HepG2 (cell line): ENCODE measurements at regions not wholly inside any gene's neighbourhood (a gene's known extent, or its start where the extent isn't known, plus 50 kb on each side); places are given as distances from the start of the nearest gene placed in this dataset.

Source experiments
- ATAC-seq: fragments of 200-7000 bp; cut with Tn5 transposase; 3 replicates; pipeline ENCODE4 v1.9.1; 2020; ENCODE audit warnings: mild to moderate bottlenecking, moderate library complexity
- BruUV-seq: library from RNA; stranded (reverse); fragments of 400-500 nt; replicated peaks from 2 replicates; lab custom pipeline; 2021; lab: Mats Ljungman, UMichigan
- CTCF ChIA-PET: fragments of 300-600 bp; formaldehyde crosslinking; extraction: SDS; loops from one replicate; lab custom pipeline; 2021; ENCODE audit warnings: low total read pairs, inconsistent platforms, low intra/inter-chr PET ratio; lab: Yijun Ruan, JAX
- POLR2A ChIA-PET: fragments of 350-600 bp; sonication (Branson Sonifier 250); formaldehyde crosslinking; loops from one replicate; lab custom pipeline; 2020; ENCODE audit warnings: antibody characterized with exemption, inconsistent platforms; lab: Yijun Ruan, JAX
- DNase-seq: peaks from one replicate; pipeline ENCODE4 v3.0.0-alpha.2; 2015; ENCODE audit warnings: low spot score
- FAIRE-seq: peaks from 3 replicates; lab custom pipeline; 2011; peaks lifted over from hg19 to GRCh38; lab: Jason Lieb, UNC
- H2AFZ ChIP-seq: one replicate; pipeline ENCODE4 v1.6.1; 2011; ENCODE audit warnings: low read length, inconsistent platforms
- H3K27ac ChIP-seq: fragments of 300-600 bp; 3 replicates; pipeline ENCODE4 v1.8.0; 2011; ENCODE audit warnings: mixed run types, mild to moderate bottlenecking, mixed read lengths, low read length, inconsistent platforms; ENCODE audit not compliant: insufficient read depth; ENCODE audit errors: extremely low read length
- H3K27me3 ChIP-seq, 2 experiments: fragments of 200-600 bp in 1 of 2; 2 replicates in 1 of 2; 3 replicates in 1 of 2; pipeline versions ENCODE4 v1.6.0 to v1.8.0; 2011; ENCODE audit warnings: low read length in 2 of 2, mild to moderate bottlenecking in 2 of 2, moderate library complexity in 2 of 2, inconsistent platforms in 1 of 2; ENCODE audit not compliant: insufficient read depth in 2 of 2, control insufficient read depth in 1 of 2
- H3K36me3 ChIP-seq, 2 experiments: fragments of 200-600 bp in 1 of 2; replicated peaks in 1 of 2; 2 replicates in 1 of 2; 3 replicates in 1 of 2; pipeline versions ENCODE4 v1.5.1 to v1.8.0; 2011; ENCODE audit warnings: low read length in 2 of 2, inconsistent platforms in 1 of 2; ENCODE audit not compliant: insufficient read depth in 2 of 2, control insufficient read depth in 1 of 2
- H3K4me1 ChIP-seq: 2 replicates; pipeline ENCODE4 v1.5.1; 2012; ENCODE audit warnings: low read length, inconsistent platforms; ENCODE audit not compliant: insufficient read depth
- H3K4me2 ChIP-seq: 2 replicates; pipeline ENCODE4 v1.6.0; 2011; ENCODE audit warnings: low read depth, low read length, inconsistent platforms
- H3K4me3 ChIP-seq, 3 experiments: fragments of 200-600 bp in 1 of 3; sonication (generic), shearing (Covaris generic) in 1 of 3; replicated peaks in 1 of 3; 2 replicates each; pipeline ENCODE4 v1.5.1; 2011 to 2016; ENCODE audit warnings: low read length in 3 of 3, inconsistent platforms in 2 of 3, low read depth in 2 of 3, mild to moderate bottlenecking in 2 of 3, control low read depth in 1 of 3, mixed read lengths in 1 of 3; ENCODE audit not compliant: insufficient read depth in 1 of 3
- H3K79me2 ChIP-seq: one replicate; pipeline ENCODE4 v1.6.1; 2011; ENCODE audit warnings: low read length, inconsistent platforms; ENCODE audit not compliant: insufficient read depth
- H3K9ac ChIP-seq: 2 replicates; pipeline ENCODE4 v1.6.0; 2011; ENCODE audit warnings: mild to moderate bottlenecking, low read depth, low read length, inconsistent platforms; ENCODE audit not compliant: insufficient read depth
- H3K9me3 ChIP-seq: 2 replicates; pipeline ENCODE4 v1.5.1; 2012; ENCODE audit warnings: mild to moderate bottlenecking, low read length
- H4K20me1 ChIP-seq: 2 replicates; pipeline ENCODE4 v1.6.0; 2011; ENCODE audit warnings: inconsistent platforms, mild to moderate bottlenecking, low read length, moderate library complexity; ENCODE audit not compliant: insufficient read depth
- ATF2 ChIP-seq: sonication (generic); formaldehyde crosslinking; IDR thresholded peaks from 2 replicates; pipeline ENCODE4 v1.4.0; 2020; ENCODE audit warnings: missing genetic modification reagents
- GFI1 ChIP-seq: sonication (generic); formaldehyde crosslinking; IDR thresholded peaks from 2 replicates; pipeline ENCODE4 v1.5.0; 2020; ENCODE audit warnings: missing genetic modification reagents, mild to moderate bottlenecking, borderline replicate concordance
- HMG20A ChIP-seq: IDR thresholded peaks from 2 replicates; pipeline ENCODE4 v1.6.1; 2016; ENCODE audit warnings: borderline replicate concordance
- ISL2 ChIP-seq: sonication (generic); formaldehyde crosslinking; IDR thresholded peaks from 2 replicates; pipeline ENCODE4 v1.5.0; 2020; ENCODE audit warnings: missing genetic modification reagents
- JDP2 ChIP-seq: sonication (generic); formaldehyde crosslinking; IDR thresholded peaks from 2 replicates; pipeline ENCODE4 v1.8.1; 2022; ENCODE audit warnings: missing genetic modification reagents, borderline replicate concordance
- MAZ ChIP-seq, 2 experiments: sonication (generic) in 1 of 2; formaldehyde crosslinking in 1 of 2; IDR thresholded peaks; 2 replicates each; pipeline versions ENCODE4 v1.5.0 to v1.6.1; 2012 to 2020; ENCODE audit warnings: low read depth in 2 of 2, mild to moderate bottlenecking in 2 of 2, borderline replicate concordance in 1 of 2, improper control_type of control experiment in 1 of 2, low read length in 1 of 2, missing genetic modification reagents in 1 of 2, moderate library complexity in 1 of 2
- NONO ChIP-seq, 2 experiments: fragments of 450-650 bp in 1 of 2; sonication (generic) in 1 of 2; formaldehyde crosslinking in 1 of 2; IDR thresholded peaks in 1 of 2; conservative IDR thresholded peaks in 1 of 2; 2 replicates each; pipeline versions ENCODE4 v1.6.1 to v1.8.0; 2017 to 2022; ENCODE audit warnings: mild to moderate bottlenecking in 1 of 2, missing genetic modification reagents in 1 of 2, moderate library complexity in 1 of 2
- NR2C2 ChIP-seq: sonication (generic); formaldehyde crosslinking; IDR thresholded peaks from 2 replicates; pipeline ENCODE4 v1.4.0; 2020; ENCODE audit warnings: missing genetic modification reagents, mild to moderate bottlenecking, moderate library complexity, borderline replicate concordance
- SOX6 ChIP-seq, 2 experiments: fragments of 450-650 bp in 1 of 2; sonication (generic) in 1 of 2; formaldehyde crosslinking in 1 of 2; IDR thresholded peaks; 2 replicates each; pipeline versions ENCODE4 v1.4.0 to v1.6.1; 2017 to 2020; ENCODE audit warnings: antibody characterized with exemption in 1 of 2, mild to moderate bottlenecking in 1 of 2, missing genetic modification reagents in 1 of 2
- STAT5B ChIP-seq: sonication (generic); formaldehyde crosslinking; IDR thresholded peaks from 2 replicates; pipeline ENCODE4 v1.4.0; 2020; ENCODE audit warnings: missing genetic modification reagents
- THYN1 ChIP-seq: sonication (generic); formaldehyde crosslinking; IDR thresholded peaks from 2 replicates; pipeline ENCODE4 v1.8.1; 2023; ENCODE audit warnings: low read depth, mild to moderate bottlenecking, moderate library complexity, missing genetic modification reagents, borderline replicate concordance
- TP53 ChIP-seq: sonication (generic); formaldehyde crosslinking; conservative IDR thresholded peaks from 2 replicates; pipeline ENCODE4 v1.4.0; 2020; ENCODE audit warnings: missing genetic modification reagents
- ZNF136 ChIP-seq: sonication (generic); formaldehyde crosslinking; IDR thresholded peaks from 2 replicates; pipeline ENCODE4 v1.8.1; 2022; ENCODE audit warnings: low read depth, mild to moderate bottlenecking, moderate library complexity, missing genetic modification reagents
- ZNF562 ChIP-seq: sonication (generic); formaldehyde crosslinking; IDR thresholded peaks from 2 replicates; pipeline ENCODE4 v1.8.0; 2022; ENCODE audit warnings: missing genetic modification reagents, borderline replicate concordance
- ZNF563 ChIP-seq: sonication (generic); formaldehyde crosslinking; IDR thresholded peaks from 2 replicates; pipeline ENCODE4 v1.8.0; 2022; ENCODE audit warnings: mild to moderate bottlenecking, moderate library complexity, missing genetic modification reagents
- ZNF569 ChIP-seq: sonication (generic); formaldehyde crosslinking; IDR thresholded peaks from 2 replicates; pipeline ENCODE4 v1.5.0; 2020; ENCODE audit warnings: mild to moderate bottlenecking, missing genetic modification reagents, moderate library complexity, borderline replicate concordance
- ZNF75D ChIP-seq: sonication (generic); formaldehyde crosslinking; IDR thresholded peaks from 2 replicates; pipeline ENCODE4 v1.8.1; 2023; ENCODE audit warnings: missing genetic modification reagents, mild to moderate bottlenecking, borderline replicate concordance
- ZNF792 ChIP-seq: IDR thresholded peaks from 2 replicates; pipeline ENCODE4 v1.6.1; 2016
- WGBS: methylation state at CpG from one replicate; pipeline ENCODE4 v1.1.6; 2017; ENCODE audit warnings: low lambda C conversion rate; 5-methylcytosine and 5-hydroxymethylcytosine counted together
- in situ Hi-C: cut with HindIII; loops from 2 replicates; pipeline ENCODE4 v1.10.0; 2017; ENCODE audit warnings: low pct_unique_long_range_greater_than_20kb; ENCODE audit not compliant: extremely low pct_ligation_motif_present
- intact Hi-C: fragments of 100-400 bp; cut with micrococcal nuclease; formaldehyde crosslinking; loops from one replicate; pipeline ENCODE4 v1.10.0; 2022; ENCODE audit not compliant: unreplicated experiment

GRCh38 chr20:39698752-39699151 lies 736.6 kb downstream of the DHX35 start:
- BruUV-seq: no TSS peak
- DNase-seq (no peak), ATAC-seq (no peak), FAIRE-seq (no peak)
- no peak for TF ChIP-seq JDP2 (CRISPR knock-in tag)
- TF ChIP-seq SOX6 (IDR thresholded peaks at IDR 0.05): no peak
- no peak for TF ChIP-seq SOX6 (CRISPR knock-in tag; IDR thresholded peaks at IDR 0.05)
- no peak for TF ChIP-seq ATF2
- no peak for TF ChIP-seq ZNF75D (CRISPR knock-in tag)
- TF ChIP-seq ZNF792 (CRISPR knock-in tag): no peak
- ChIA-PET POLR2A (no interaction called here), CTCF (no interaction called here)
- Histone ChIP-seq H3K9me3 (peaks cover 94% of the 10 kb centered on the region), H3K9ac (no peak overlapping the region), H3K36me3 (no peaks in the 10 kb centered on the region), H3K79me2 (no peaks in the 10 kb centered on the region), H3K4me1 (no peaks in the 10 kb centered on the region), H3K4me3 (no peak overlapping the region), H3K27ac (no peak overlapping the region), H4K20me1 (no peaks in the 10 kb centered on the region), H2AFZ (no peak overlapping the region), H3K4me2 (no peak overlapping the region), H3K27me3 (no peaks in the 10 kb centered on the region)
- WGBS: 7% methylated on average over 1 of the region's 1 CpG
- in situ Hi-C loops (no loop called here), intact Hi-C loops (no loop called here)

GRCh38 chr20:39691151-39691862 lies 729.2 kb downstream of the DHX35 start:
- Histone ChIP-seq H2AFZ (no peak overlapping the region), H3K9ac (no peak overlapping the region), H3K4me1 (no peaks in the 10 kb centered on the region), H3K4me3 (no peak overlapping the region), H3K4me2 (no peak overlapping the region), H3K9me3 (peaks cover 84% of the 10 kb centered on the region), H3K36me3 (no peaks in the 10 kb centered on the region), H3K79me2 (no peaks in the 10 kb centered on the region), H3K27me3 (no peaks in the 10 kb centered on the region), H4K20me1 (no peaks in the 10 kb centered on the region), H3K27ac (no peak overlapping the region)
- BruUV-seq: no TSS peak
- DNase-seq (no peak), FAIRE-seq (no peak), ATAC-seq (no peak)
- intact Hi-C loops: no loop called here
- CTCF ChIA-PET: no interaction called here
- POLR2A ChIA-PET: no interaction called here
- 1% methylated on average over 3 of the region's 3 CpGs for WGBS
- in situ Hi-C loops: no loop called here
- TF ChIP-seq ZNF563 (CRISPR knock-in tag) (no peak), ZNF562 (CRISPR knock-in tag) (no peak), THYN1 (CRISPR knock-in tag) (no peak), ISL2 (CRISPR knock-in tag) (no peak), STAT5B (CRISPR knock-in tag) (no peak), ZNF569 (CRISPR knock-in tag) (no peak), GFI1 (CRISPR knock-in tag) (no peak), HMG20A (no peak), ZNF136 (CRISPR knock-in tag) (no peak), TP53 (CRISPR knock-in tag) (no peak), NONO (IDR thresholded peaks at IDR 0.05) (no peak), NONO (CRISPR knock-in tag; conservative IDR thresholded peaks at IDR 0.05) (no peak), NR2C2 (no peak), MAZ (IDR thresholded peaks at IDR 0.05; ENCODE audit: borderline replicate concordance, low read depth, low read length) (no peak), MAZ (CRISPR knock-in tag; IDR thresholded peaks at IDR 0.05; ENCODE audit: low read depth) (no peak)
